ENCODE measurements at regions not wholly inside any gene's neighbourhood (a gene's known extent, or its start where the extent isn't known, plus 50 kb on each side); places are given as distances from the start of the nearest gene placed in this dataset.

DNA sequence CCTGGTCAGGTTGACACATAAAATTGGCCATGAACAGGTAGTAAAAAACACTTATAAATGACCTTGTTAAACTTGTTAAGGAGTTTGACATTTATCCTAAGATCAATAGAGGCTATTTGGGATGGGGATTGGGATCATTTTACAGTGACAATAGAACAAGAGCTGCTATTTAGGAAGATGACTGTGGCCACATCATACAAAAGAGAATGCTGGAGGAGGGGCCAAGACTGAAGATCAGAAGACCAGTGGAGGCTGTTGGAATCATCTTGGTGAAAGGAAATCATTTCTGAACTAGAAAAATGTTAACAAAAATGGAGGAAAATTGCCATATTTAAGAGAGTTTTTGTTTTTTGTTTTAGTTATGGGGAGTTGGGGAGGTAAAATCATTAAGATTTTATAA, 304.8 kb upstream of the TLE4 start:
- H3K36me3 ChIP-seq (ENCODE audit: insufficient read depth, low read length), result no peaks in the 10 kb centered on the region
- no peak overlapping the region for H3K4me2 ChIP-seq (ENCODE audit: low read depth, low read length, poor library complexity, severe bottlenecking)
- no peaks in the 10 kb centered on the region for H3K9me3 ChIP-seq (ENCODE audit: insufficient read depth, low read depth, low read length)
- no peak for TF ChIP-seq EZH2phosphoT487 (IDR thresholded peaks at IDR 0.05; ENCODE audit: borderline replicate concordance)
- TF ChIP-seq, protein P1, sequence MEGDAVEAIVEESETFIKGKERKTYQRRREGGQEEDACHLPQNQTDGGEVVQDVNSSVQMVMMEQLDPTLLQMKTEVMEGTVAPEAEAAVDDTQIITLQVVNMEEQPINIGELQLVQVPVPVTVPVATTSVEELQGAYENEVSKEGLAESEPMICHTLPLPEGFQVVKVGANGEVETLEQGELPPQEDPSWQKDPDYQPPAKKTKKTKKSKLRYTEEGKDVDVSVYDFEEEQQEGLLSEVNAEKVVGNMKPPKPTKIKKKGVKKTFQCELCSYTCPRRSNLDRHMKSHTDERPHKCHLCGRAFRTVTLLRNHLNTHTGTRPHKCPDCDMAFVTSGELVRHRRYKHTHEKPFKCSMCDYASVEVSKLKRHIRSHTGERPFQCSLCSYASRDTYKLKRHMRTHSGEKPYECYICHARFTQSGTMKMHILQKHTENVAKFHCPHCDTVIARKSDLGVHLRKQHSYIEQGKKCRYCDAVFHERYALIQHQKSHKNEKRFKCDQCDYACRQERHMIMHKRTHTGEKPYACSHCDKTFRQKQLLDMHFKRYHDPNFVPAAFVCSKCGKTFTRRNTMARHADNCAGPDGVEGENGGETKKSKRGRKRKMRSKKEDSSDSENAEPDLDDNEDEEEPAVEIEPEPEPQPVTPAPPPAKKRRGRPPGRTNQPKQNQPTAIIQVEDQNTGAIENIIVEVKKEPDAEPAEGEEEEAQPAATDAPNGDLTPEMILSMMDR (conservative IDR thresholded peaks at IDR 0.05; ENCODE audit: low read length), result no peak
- H4K20me1 ChIP-seq (ENCODE audit: insufficient read depth, low read length, poor library complexity, severe bottlenecking), result no peaks in the 10 kb centered on the region
- H3K4me3 ChIP-seq (ENCODE audit: low read length, poor library complexity, severe bottlenecking), result no peak overlapping the region
- H3F3A ChIP-seq (ENCODE audit: low read depth), result 0 out of 2 replicates have a peak, but pooled peaks cover 11% of the 10 kb centered on the region
- peak overlapping the region; percentile 16; the same call in 1 of the 2 replicates for H2AFZ ChIP-seq (ENCODE audit: low read length)
- peaks cover 50% of the 10 kb centered on the region for H3K4me1 ChIP-seq (ENCODE audit: insufficient read depth, low read length, poor library complexity, severe bottlenecking)
- no peaks in the 10 kb centered on the region for H3K27me3 ChIP-seq (ENCODE audit: insufficient read depth, low read length, poor library complexity, severe bottlenecking)
- no peaks in the 10 kb centered on the region for H3K9me2 ChIP-seq (replicated peaks; ENCODE audit: low read depth, low read length)
- H3K79me2 ChIP-seq (ENCODE audit: insufficient read depth, low read length), result no peaks in the 10 kb centered on the region
- H3K9ac ChIP-seq (ENCODE audit: low read depth, low read length, poor library complexity, severe bottlenecking), result no peak overlapping the region

DNA sequence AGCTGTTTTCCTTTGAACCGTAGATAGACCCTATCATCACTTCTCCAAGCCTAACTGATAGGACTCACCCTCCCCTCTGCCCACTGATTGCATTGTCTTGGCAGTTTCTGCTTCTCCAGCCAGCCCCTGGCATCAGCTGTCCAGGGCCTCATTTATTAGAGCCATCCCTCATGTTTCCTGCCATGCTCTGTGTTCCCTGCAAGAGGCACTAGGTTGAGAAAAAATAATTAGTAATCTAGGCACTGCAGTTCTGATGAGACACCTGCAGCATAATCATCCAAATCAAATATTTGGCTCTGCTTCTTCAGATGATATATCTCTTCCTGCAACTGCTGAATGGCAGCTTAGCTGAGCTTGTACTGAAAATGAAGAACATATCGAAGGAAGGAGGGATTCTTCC, 303.0 kb upstream of the TLE4 start:
- Histone ChIP-seq H3K4me3 (ENCODE audit: low read length, poor library complexity, severe bottlenecking) (no peak overlapping the region), H3F3A (ENCODE audit: low read depth) (0 out of 2 replicates have a peak, but pooled peaks cover 11% of the 10 kb centered on the region), H3K36me3 (ENCODE audit: insufficient read depth, low read length) (no peaks in the 10 kb centered on the region), H3K4me2 (ENCODE audit: low read depth, low read length, poor library complexity, severe bottlenecking) (no peak overlapping the region), H3K9ac (ENCODE audit: low read depth, low read length, poor library complexity, severe bottlenecking) (no peak overlapping the region), H3K9me3 (ENCODE audit: insufficient read depth, low read depth, low read length) (no peaks in the 10 kb centered on the region), H4K20me1 (ENCODE audit: insufficient read depth, low read length, poor library complexity, severe bottlenecking) (no peaks in the 10 kb centered on the region), H2AFZ (ENCODE audit: low read length) (no peak overlapping the region), H3K79me2 (ENCODE audit: insufficient read depth, low read length) (no peaks in the 10 kb centered on the region), H3K9me2 (replicated peaks; ENCODE audit: low read depth, low read length) (no peaks in the 10 kb centered on the region), H3K27me3 (ENCODE audit: insufficient read depth, low read length, poor library complexity, severe bottlenecking) (no peaks in the 10 kb centered on the region), H3K4me1 (ENCODE audit: insufficient read depth, low read length, poor library complexity, severe bottlenecking) (peaks cover 43% of the 10 kb centered on the region)
- TF ChIP-seq, protein P1 (conservative IDR thresholded peaks at IDR 0.05; ENCODE audit: low read length), result no peak

DNA sequence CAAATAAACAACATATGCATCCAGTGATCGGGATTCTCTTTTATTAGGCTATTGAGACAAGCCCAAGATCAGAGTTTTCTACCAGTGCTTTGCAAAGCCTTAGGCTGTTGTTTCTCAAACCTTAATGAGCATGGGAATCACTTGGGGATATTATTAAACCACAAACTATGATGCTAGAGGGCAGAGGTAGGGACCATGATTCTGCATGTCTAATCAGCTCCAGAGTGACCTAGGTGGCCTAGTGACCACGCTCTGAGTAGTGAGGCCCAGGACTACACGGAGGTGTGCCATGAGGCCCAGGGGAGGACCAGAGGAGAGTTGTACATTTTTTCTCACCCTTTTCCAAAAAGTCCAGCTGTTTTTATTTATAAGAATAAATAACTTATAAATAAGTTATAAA, 298.5 kb upstream of the TLE4 start:
- H3K9me3 ChIP-seq (ENCODE audit: insufficient read depth, low read depth, low read length), result no peaks in the 10 kb centered on the region
- no peak overlapping the region for H2AFZ ChIP-seq (ENCODE audit: low read length)
- peaks cover 5% of the 10 kb centered on the region for H3K4me1 ChIP-seq (ENCODE audit: insufficient read depth, low read length, poor library complexity, severe bottlenecking)
- TF ChIP-seq EZH2phosphoT487 (IDR thresholded peaks at IDR 0.05; ENCODE audit: borderline replicate concordance), result no peak
- TF ChIP-seq, protein P1 (conservative IDR thresholded peaks at IDR 0.05; ENCODE audit: low read length), result no peak
- no peaks in the 10 kb centered on the region for H3K27me3 ChIP-seq (ENCODE audit: insufficient read depth, low read length, poor library complexity, severe bottlenecking)
- no peak overlapping the region for H3K9ac ChIP-seq (ENCODE audit: low read depth, low read length, poor library complexity, severe bottlenecking)
- H3K4me2 ChIP-seq (ENCODE audit: low read depth, low read length, poor library complexity, severe bottlenecking), result no peak overlapping the region
- no peaks in the 10 kb centered on the region for H3K9me2 ChIP-seq (replicated peaks; ENCODE audit: low read depth, low read length)
- no peaks in the 10 kb centered on the region for H3K79me2 ChIP-seq (ENCODE audit: insufficient read depth, low read length)
- no peaks in the 10 kb centered on the region for H3K36me3 ChIP-seq (ENCODE audit: insufficient read depth, low read length)
- H4K20me1 ChIP-seq (ENCODE audit: insufficient read depth, low read length, poor library complexity, severe bottlenecking), result no peaks in the 10 kb centered on the region
- no peak overlapping the region for H3K4me3 ChIP-seq (ENCODE audit: low read length, poor library complexity, severe bottlenecking)
- H3F3A ChIP-seq (ENCODE audit: low read depth), result no peaks in the 10 kb centered on the region
